ENCODE measurements at regions not wholly inside any gene's neighbourhood (a gene's known extent, or its start where the extent isn't known, plus 50 kb on each side); places are given as distances from the start of the nearest gene placed in this dataset.

DNA sequence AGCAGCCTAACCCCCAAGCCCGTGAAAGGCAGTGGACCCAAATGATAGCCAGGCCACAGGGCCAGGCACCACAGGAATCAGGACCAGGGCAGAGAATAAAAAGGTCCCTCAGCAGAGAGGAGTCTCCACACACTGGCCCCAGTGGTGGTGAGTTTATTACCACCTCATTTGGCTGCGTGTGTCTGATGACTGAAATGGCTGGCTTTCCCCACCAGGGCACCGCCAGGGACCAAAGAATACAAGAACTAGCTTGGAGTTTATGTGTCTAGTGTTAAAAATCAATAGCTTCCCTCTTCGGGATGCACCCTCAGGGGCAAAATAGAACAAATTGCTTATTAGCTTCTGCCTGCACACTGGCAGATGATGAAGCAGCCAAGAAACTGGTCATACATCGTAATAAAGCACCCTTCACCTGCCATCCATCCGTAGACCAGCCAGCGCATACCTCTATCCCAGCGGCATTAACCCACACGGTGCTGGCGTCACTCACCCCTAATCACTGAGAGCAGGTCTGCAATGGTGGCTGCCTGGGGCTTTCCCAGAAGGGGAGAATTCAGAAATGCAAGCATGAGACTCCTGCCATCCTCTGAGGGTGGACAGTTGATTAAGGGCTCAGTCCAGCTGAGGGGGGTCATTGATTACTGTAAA lies 223.7 kb upstream of the ZMIZ1 start:
- TF ChIP-seq, protein P1, sequence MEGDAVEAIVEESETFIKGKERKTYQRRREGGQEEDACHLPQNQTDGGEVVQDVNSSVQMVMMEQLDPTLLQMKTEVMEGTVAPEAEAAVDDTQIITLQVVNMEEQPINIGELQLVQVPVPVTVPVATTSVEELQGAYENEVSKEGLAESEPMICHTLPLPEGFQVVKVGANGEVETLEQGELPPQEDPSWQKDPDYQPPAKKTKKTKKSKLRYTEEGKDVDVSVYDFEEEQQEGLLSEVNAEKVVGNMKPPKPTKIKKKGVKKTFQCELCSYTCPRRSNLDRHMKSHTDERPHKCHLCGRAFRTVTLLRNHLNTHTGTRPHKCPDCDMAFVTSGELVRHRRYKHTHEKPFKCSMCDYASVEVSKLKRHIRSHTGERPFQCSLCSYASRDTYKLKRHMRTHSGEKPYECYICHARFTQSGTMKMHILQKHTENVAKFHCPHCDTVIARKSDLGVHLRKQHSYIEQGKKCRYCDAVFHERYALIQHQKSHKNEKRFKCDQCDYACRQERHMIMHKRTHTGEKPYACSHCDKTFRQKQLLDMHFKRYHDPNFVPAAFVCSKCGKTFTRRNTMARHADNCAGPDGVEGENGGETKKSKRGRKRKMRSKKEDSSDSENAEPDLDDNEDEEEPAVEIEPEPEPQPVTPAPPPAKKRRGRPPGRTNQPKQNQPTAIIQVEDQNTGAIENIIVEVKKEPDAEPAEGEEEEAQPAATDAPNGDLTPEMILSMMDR (IDR thresholded peaks at IDR 0.05), result no peak
- no peak for TF ChIP-seq POLR2A (IDR thresholded peaks at IDR 0.05)
- TF ChIP-seq EP300 (IDR thresholded peaks at IDR 0.05), result no peak

Data from suprapubic skin (tissue), 3 donors.